Gastrocnemius medialis (tissue), 4 donors: ENCODE measurements at regions not wholly inside any gene's neighbourhood (a gene's known extent, or its start where the extent isn't known, plus 50 kb on each side); places are given as distances from the start of the nearest gene placed in this dataset.

ENCODE experiments used
- CTCF ChIP-seq, 5 experiments: fragments of 450-650 bp in 3 of 5; fragments of 200-600 bp in 2 of 5; sonication (generic) in 2 of 5; IDR thresholded peaks in 4 of 5; conservative IDR thresholded peaks in 1 of 5; 1 replicate in 4 of 5; 2 replicates in 1 of 5; pipeline ENCODE4 v1.5.1; 2016 to 2019; ENCODE audit warnings: antibody characterized with exemption in 5 of 5, mild to moderate bottlenecking in 3 of 5, moderate library complexity in 3 of 5
- POLR2A ChIP-seq, 2 donors: fragments of 450-650 bp; IDR thresholded peaks; one replicate each; pipeline ENCODE4 v1.6.1; 2017; ENCODE audit warnings: antibody characterized with exemption in 2 of 2, mild to moderate bottlenecking in 2 of 2, moderate library complexity in 2 of 2

- TF ChIP-seq CTCF (IDR thresholded peaks at IDR 0.05 in 4 of 5, conservative IDR thresholded peaks at IDR 0.05 in 1 of 5) (no peak), POLR2A (IDR thresholded peaks at IDR 0.05) (no peak)
Observed at GRCh38 chr11:92875473-92875872, 94.0 kb upstream of the MTNR1B start.
